GM12878 (cell line): ENCODE measurements at regions not wholly inside any gene's neighbourhood (a gene's known extent, or its start where the extent isn't known, plus 50 kb on each side); places are given as distances from the start of the nearest gene placed in this dataset.

Source experiments
- ATAC-seq: fragments of 200-7000 bp; cut with Tn5 transposase; 3 replicates; pipeline ENCODE4 v1.9.1; 2020; ENCODE audit warnings: mild to moderate bottlenecking, moderate library complexity
- BruUV-seq: library from RNA; stranded (reverse); fragments of 400-500 nt; replicated peaks from 2 replicates; lab custom pipeline; 2021; lab: Mats Ljungman, UMichigan
- CTCF ChIA-PET: fragments of 300-600 bp; sonication (Branson Sonifier 250); formaldehyde crosslinking; extraction: SDS; loops from one replicate; lab custom pipeline; 2021; ENCODE audit warnings: inconsistent platforms; lab: Yijun Ruan, JAX
- POLR2A ChIA-PET: fragments of 350-600 bp; formaldehyde crosslinking; extraction: SDS; loops from one replicate; lab custom pipeline; 2021; ENCODE audit warnings: inconsistent platforms; lab: Charles Lee
- RAD21 ChIA-PET: fragments of 300-600 bp; sonication (Branson Sonifier 250); formaldehyde crosslinking; loops from one replicate; lab custom pipeline; 2023; ENCODE audit warnings: antibody characterized with exemption; ENCODE audit not compliant: unreplicated experiment; lab: Charles Lee
- SMC1A ChIA-PET: fragments of 300-600 bp; sonication (Branson Sonifier 250); formaldehyde crosslinking; loops from one replicate; lab custom pipeline; 2023; ENCODE audit not compliant: unreplicated experiment, uncharacterized antibody; lab: Charles Lee
- DNase-seq: peaks from one replicate; pipeline ENCODE4 v3.0.0-alpha.2; 2011; ENCODE audit warnings: low read depth, low spot score
- FAIRE-seq: peaks from 3 replicates; lab custom pipeline; 2011; peaks lifted over from hg19 to GRCh38; lab: Jason Lieb, UNC
- H2AFZ ChIP-seq: 2 replicates; pipeline ENCODE4 v1.6.0; 2011; ENCODE audit warnings: low read depth, low read length, control low read depth; ENCODE audit not compliant: control insufficient read depth
- H3K27ac ChIP-seq: 2 replicates; pipeline ENCODE4 v1.5.1; 2011; ENCODE audit warnings: control low read depth; ENCODE audit not compliant: control insufficient read depth, insufficient read depth
- H3K27me3 ChIP-seq, 2 experiments: replicated peaks in 1 of 2; 2 replicates each; pipeline versions ENCODE4 v1.6.0 to v1.6.1; 2011; ENCODE audit warnings: low read length in 1 of 2; ENCODE audit not compliant: control insufficient read depth in 2 of 2, insufficient read depth in 2 of 2
- H3K36me3 ChIP-seq, 2 experiments: 2 replicates each; pipeline ENCODE4 v1.5.1; 2011; ENCODE audit warnings: low read length in 1 of 2; ENCODE audit not compliant: control insufficient read depth in 2 of 2, insufficient read depth in 2 of 2
- H3K4me1 ChIP-seq: 2 replicates; pipeline ENCODE4 v1.6.1; 2011; ENCODE audit warnings: mild to moderate bottlenecking, low read length, moderate library complexity, mixed read lengths; ENCODE audit not compliant: control insufficient read depth, insufficient read depth
- H3K4me2 ChIP-seq: 2 replicates; pipeline ENCODE4 v1.6.0; 2011; ENCODE audit warnings: control low read depth; ENCODE audit not compliant: control insufficient read depth, insufficient read depth
- H3K4me3 ChIP-seq: fragments of 200-600 bp; sonication (generic); 2 replicates; pipeline ENCODE4 v1.5.1; 2016
- H3K79me2 ChIP-seq: 2 replicates; pipeline ENCODE4 v1.6.0; 2011; ENCODE audit warnings: low read length; ENCODE audit not compliant: control insufficient read depth, insufficient read depth
- H3K9ac ChIP-seq: 2 replicates; pipeline ENCODE4 v1.8.0; 2011; ENCODE audit warnings: low read length, control low read depth, mixed read lengths; ENCODE audit not compliant: control insufficient read depth, insufficient read depth
- H3K9me3 ChIP-seq: replicated peaks from 3 replicates; pipeline ENCODE4 v1.5.1; 2011; ENCODE audit warnings: mild to moderate bottlenecking, low read length; ENCODE audit not compliant: control insufficient read depth, insufficient read depth
- H4K20me1 ChIP-seq: 2 replicates; pipeline ENCODE4 v1.6.0; 2011; ENCODE audit not compliant: control insufficient read depth, insufficient read depth
- EED ChIP-seq: sonication (generic); IDR thresholded peaks from 2 replicates; pipeline ENCODE4 v1.6.1; 2016; ENCODE audit warnings: antibody characterized with exemption, low read depth
- FOXK2 ChIP-seq: fragments of 450-650 bp; IDR thresholded peaks from 2 replicates; pipeline ENCODE4 v1.6.1; 2017; ENCODE audit warnings: mild to moderate bottlenecking, moderate library complexity
- HSF1 ChIP-seq: fragments of 150-350 bp; IDR thresholded peaks from 2 replicates; pipeline ENCODE4 v1.6.1; 2014; ENCODE audit warnings: mild to moderate bottlenecking, low read depth, low read length
- IKZF2 ChIP-seq, 2 experiments: fragments of 450-650 bp; IDR thresholded peaks; 2 replicates each; pipeline ENCODE4 v1.6.1; 2017; ENCODE audit warnings: mild to moderate bottlenecking in 2 of 2, moderate library complexity in 2 of 2
- RAD21 ChIP-seq: IDR thresholded peaks from 2 replicates; pipeline ENCODE4 v1.6.1; 2011; ENCODE audit warnings: mild to moderate bottlenecking, low read depth, low read length, moderate library complexity; ENCODE audit not compliant: insufficient read depth
- RAD51 ChIP-seq: fragments of 450-650 bp; IDR thresholded peaks from 2 replicates; pipeline ENCODE4 v1.6.1; 2016; ENCODE audit warnings: moderate library complexity, mild to moderate bottlenecking, inconsistent platforms
- RCOR1 ChIP-seq: conservative IDR thresholded peaks from 2 replicates; pipeline ENCODE4 v1.6.1; 2012; ENCODE audit warnings: low read depth, low read length, improper control_type of control experiment
- SMAD5 ChIP-seq: IDR thresholded peaks from 2 replicates; pipeline ENCODE4 v1.6.1; 2016; ENCODE audit warnings: antibody characterized with exemption, low read depth
- TCF7 ChIP-seq: IDR thresholded peaks from 2 replicates; pipeline ENCODE4 v1.6.1; 2014; ENCODE audit warnings: antibody characterized with exemption, borderline replicate concordance
- YBX1 ChIP-seq: fragments of 450-650 bp; IDR thresholded peaks from 2 replicates; pipeline ENCODE4 v1.6.1; 2016; ENCODE audit warnings: antibody characterized with exemption
- YY1 ChIP-seq: IDR thresholded peaks from 2 replicates; pipeline ENCODE4 v1.6.1; 2011; ENCODE audit warnings: low read depth, mild to moderate bottlenecking, low read length
- ZNF207 ChIP-seq: fragments of 450-650 bp; IDR thresholded peaks from 2 replicates; pipeline ENCODE4 v1.6.1; 2014; ENCODE audit warnings: antibody characterized with exemption, mild to moderate bottlenecking, borderline replicate concordance
- ZNF384 ChIP-seq: IDR thresholded peaks from 2 replicates; pipeline ENCODE4 v1.6.1; 2012; ENCODE audit warnings: low read depth, mild to moderate bottlenecking, low read length, improper control_type of control experiment, borderline replicate concordance
- WGBS: methylation state at CpG from one replicate; pipeline ENCODE4 v1.1.6; 2016; ENCODE audit warnings: low lambda C conversion rate; ENCODE audit not compliant: insufficient replicate concordance, insufficient coverage; ENCODE audit errors: missing lambda C conversion rate; 5-methylcytosine and 5-hydroxymethylcytosine counted together
- in situ Hi-C: fragments of 300-500 bp; cut with MboI; formaldehyde crosslinking; loops from 9 replicates; pipeline ENCODE4 v1.14.3; 2018; ENCODE audit warnings: mixed read lengths
- intact Hi-C: fragments of 100-400 bp; cut with micrococcal nuclease; formaldehyde crosslinking; loops from one replicate; pipeline ENCODE4 v1.14.2; 2022; ENCODE audit not compliant: unreplicated experiment
- TF ChIP-seq, protein P1 (sequence below): fragments of 450-650 bp; IDR thresholded peaks from 2 replicates; pipeline ENCODE4 v1.6.1; 2017; ENCODE audit warnings: mild to moderate bottlenecking, low read depth, inconsistent platforms; ENCODE audit not compliant: poor library complexity, severe bottlenecking

GRCh38 chr7:17463511-17464085, 165.1 kb downstream of the AHR start:
- Histone ChIP-seq H3K79me2 (no peaks in the 10 kb centered on the region), H4K20me1 (no peaks in the 10 kb centered on the region), H3K9ac (no peak overlapping the region), H3K9me3 (no peaks in the 10 kb centered on the region), H2AFZ (no peak overlapping the region), H3K4me3 (no peak overlapping the region), H3K4me1 (no peaks in the 10 kb centered on the region), H3K27ac (no peak overlapping the region), H3K4me2 (no peak overlapping the region), H3K36me3 (no peaks in the 10 kb centered on the region), H3K27me3 (no peaks in the 10 kb centered on the region)
- ChIA-PET RAD21 (no interaction called here), SMC1A (interaction anchor here (0.8 to 1.8 kb wide), 3 partner anchors 10 to 26 kb away, joined by 3 to 7 read pairs (median 5); no protein-coding TSS in a partner anchor), POLR2A (no interaction called here), CTCF (interaction anchor here (1.2 to 1.6 kb wide), 2 partner anchors 10 to 12 kb away, joined by 4 read pairs; no protein-coding TSS in a partner anchor)
- WGBS = 72% methylated on average over 5 of the region's 5 CpGs
- intact Hi-C loops (loop anchor here (1.0 kb wide), 1 partner anchor 9 kb away; no protein-coding TSS in a partner anchor), in situ Hi-C loops (no loop called here)
- FAIRE-seq (no peak), ATAC-seq (no peak), DNase-seq (no peak)
- TF ChIP-seq TCF7 (no peak), ZNF384 (no peak), IKZF2 (IDR thresholded peaks at IDR 0.05) (no peak), ZNF207 (no peak), FOXK2 (no peak), YBX1 (no peak)
- no TSS peak for BruUV-seq

GRCh38 chr7:17466216-17466615, 167.8 kb downstream of the AHR start:
- H3K4me1 ChIP-seq = no peaks in the 10 kb centered on the region
- H2AFZ ChIP-seq = 0 out of 2 replicates have a peak overlapping the region, but pooled peaks have one; percentile 11
- DNase-seq (no peak), FAIRE-seq (peak; percentile 65), ATAC-seq (no peak)
- H3K9me3 ChIP-seq = no peaks in the 10 kb centered on the region
- no peaks in the 10 kb centered on the region for H3K36me3 ChIP-seq
- H3K4me2 ChIP-seq = no peak overlapping the region
- no TSS peak for BruUV-seq
- H3K79me2 ChIP-seq = no peaks in the 10 kb centered on the region
- TF ChIP-seq RAD21 (no peak), RAD51 (no peak), HSF1 (no peak), RCOR1 (no peak), SMAD5 (no peak), YY1 (no peak), EED (no peak)
- TF ChIP-seq, protein P1, sequence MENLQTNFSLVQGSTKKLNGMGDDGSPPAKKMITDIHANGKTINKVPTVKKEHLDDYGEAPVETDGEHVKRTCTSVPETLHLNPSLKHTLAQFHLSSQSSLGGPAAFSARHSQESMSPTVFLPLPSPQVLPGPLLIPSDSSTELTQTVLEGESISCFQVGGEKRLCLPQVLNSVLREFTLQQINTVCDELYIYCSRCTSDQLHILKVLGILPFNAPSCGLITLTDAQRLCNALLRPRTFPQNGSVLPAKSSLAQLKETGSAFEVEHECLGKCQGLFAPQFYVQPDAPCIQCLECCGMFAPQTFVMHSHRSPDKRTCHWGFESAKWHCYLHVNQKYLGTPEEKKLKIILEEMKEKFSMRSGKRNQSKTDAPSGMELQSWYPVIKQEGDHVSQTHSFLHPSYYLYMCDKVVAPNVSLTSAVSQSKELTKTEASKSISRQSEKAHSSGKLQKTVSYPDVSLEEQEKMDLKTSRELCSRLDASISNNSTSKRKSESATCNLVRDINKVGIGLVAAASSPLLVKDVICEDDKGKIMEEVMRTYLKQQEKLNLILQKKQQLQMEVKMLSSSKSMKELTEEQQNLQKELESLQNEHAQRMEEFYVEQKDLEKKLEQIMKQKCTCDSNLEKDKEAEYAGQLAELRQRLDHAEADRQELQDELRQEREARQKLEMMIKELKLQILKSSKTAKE = no peak
- 65% methylated on average over 7 of the region's 7 CpGs for WGBS
- ChIA-PET RAD21 (no interaction called here), POLR2A (no interaction called here), SMC1A (no interaction called here), CTCF (no interaction called here)
- H3K27ac ChIP-seq = no peak overlapping the region
- H4K20me1 ChIP-seq = no peaks in the 10 kb centered on the region
- no peaks in the 10 kb centered on the region for H3K27me3 ChIP-seq
- H3K4me3 ChIP-seq = no peak overlapping the region
- in situ Hi-C loops = no loop called here
- intact Hi-C loops = no loop called here
- no peak overlapping the region for H3K9ac ChIP-seq
